GM19397 (cell line): ENCODE measurements at regions not wholly inside any gene's neighbourhood (a gene's known extent, or its start where the extent isn't known, plus 50 kb on each side); places are given as distances from the start of the nearest gene placed in this dataset.

Source experiments
- ATAC-seq: cut with Tn5 transposase; IDR thresholded peaks from one replicate; pipeline ENCODE4 v1.9.1; 2021; ENCODE audit warnings: mild to moderate bottlenecking, moderate library complexity; ENCODE audit not compliant: unreplicated experiment

GRCh38 chr2:200052627-200053026 is 97.2 kb downstream of the MAIP1 start:
- no peak for ATAC-seq

GRCh38 chr2:200054681-200055468 is 99.5 kb downstream of the MAIP1 start:
- no peak for ATAC-seq

- ATAC-seq = no peak
Measured at GRCh38 chr2:200056105-200056504, 100.7 kb downstream of the MAIP1 start.

- ATAC-seq = no peak
Measured at GRCh38 chr2:200063155-200063554, 107.8 kb downstream of the MAIP1 start.

GRCh38 chr2:200064879-200065278 is 109.5 kb downstream of the MAIP1 start:
- no peak for ATAC-seq

DNA sequence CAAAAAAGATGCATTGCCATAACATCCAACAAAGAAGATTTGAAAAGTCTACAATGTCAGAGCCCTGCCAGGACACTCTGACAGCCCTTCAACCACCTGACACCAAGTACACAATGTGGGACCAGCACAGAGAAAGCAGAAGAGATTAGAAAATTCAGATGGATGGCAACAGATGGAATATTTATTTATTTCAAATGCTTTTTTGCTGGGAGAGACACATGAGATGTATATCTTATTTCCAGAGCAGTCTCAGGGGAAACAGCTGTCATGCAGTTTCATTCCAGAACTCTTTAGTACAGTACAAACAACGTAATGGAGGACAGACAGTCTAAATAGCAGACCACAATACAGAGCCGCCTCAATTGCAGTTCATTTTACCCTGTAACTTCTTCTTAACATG is 110.1 kb downstream of the MAIP1 start:
- ATAC-seq = no peak

DNA sequence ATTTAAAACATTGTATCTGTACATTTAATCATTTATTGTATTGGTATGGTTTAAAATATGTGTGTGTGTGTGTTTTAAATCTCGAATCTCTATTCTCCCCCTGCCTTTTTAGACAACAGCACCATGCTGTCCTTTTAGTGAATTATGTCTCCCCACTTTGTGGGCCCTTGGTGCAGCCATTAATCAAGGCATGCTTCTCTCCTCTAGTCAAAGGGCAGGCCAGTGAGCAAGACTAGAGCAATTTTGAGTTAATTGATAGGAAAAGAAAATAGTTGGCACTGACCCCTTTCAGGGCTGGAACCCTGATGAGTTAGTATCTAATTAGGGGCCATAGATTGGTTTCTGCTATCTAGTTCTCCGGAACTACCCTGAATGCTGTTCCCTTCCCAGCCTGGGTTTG is 111.0 kb downstream of the MAIP1 start:
- ATAC-seq = no peak

DNA sequence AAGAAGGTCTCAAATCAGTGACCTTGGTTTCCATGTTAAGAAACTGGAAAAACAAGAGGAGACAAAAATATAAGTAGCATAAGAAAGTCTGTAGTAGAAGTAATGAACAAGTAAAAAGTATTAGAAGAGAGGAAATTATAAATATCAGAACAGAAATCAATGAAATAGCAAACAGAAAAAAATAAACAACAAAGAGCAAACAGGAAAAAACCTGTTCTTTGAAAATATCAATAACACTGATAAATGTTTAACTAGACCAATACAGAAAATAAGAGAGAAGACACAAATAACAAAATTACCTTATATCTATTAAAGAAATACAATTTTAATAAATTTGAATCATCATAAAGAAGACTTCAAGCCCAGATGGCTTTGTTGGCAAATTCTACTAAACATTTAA is 113.3 kb downstream of the MAIP1 start:
- ATAC-seq = no peak

GRCh38 chr2:200077210-200077650 is 121.8 kb downstream of the MAIP1 start:
- ATAC-seq = no peak

DNA sequence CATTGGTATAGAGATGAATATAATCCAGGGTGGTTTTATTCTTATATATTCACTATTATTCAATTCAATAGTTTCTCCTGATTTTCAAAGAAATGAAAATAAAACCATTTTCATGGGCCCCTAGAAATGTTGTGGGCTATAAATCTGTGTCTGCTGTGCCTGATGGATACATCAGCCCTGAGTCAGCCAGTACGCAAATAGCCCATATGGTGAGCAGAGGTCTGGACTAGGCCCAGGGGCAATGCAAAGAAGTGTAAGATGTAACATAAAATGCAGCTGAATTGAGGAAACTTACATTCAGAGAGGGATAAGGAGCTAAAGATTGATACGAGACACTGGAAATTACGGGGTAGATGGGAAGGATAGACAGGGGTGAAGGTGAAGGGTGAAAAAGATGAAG is 122.5 kb downstream of the MAIP1 start:
- no peak for ATAC-seq

DNA sequence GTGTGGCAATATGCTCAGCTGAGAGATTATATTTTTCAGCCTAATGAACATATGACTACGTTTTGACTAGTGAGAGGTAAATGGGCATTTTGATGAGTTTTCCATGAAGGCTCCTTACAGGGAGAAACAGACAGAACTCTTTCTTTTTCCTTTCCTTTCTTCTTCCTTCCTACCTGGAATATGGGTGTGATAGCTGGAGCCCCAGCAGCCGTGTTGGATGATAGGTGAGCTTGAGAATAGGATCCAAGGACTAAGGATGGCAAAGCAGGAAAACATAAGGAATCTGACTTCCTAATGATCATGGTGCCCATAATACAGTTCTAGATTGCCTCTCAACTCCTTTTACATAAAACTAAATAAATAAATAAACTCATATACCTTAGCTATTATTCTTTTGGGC is 124.0 kb downstream of the MAIP1 start:
- no peak for ATAC-seq

DNA sequence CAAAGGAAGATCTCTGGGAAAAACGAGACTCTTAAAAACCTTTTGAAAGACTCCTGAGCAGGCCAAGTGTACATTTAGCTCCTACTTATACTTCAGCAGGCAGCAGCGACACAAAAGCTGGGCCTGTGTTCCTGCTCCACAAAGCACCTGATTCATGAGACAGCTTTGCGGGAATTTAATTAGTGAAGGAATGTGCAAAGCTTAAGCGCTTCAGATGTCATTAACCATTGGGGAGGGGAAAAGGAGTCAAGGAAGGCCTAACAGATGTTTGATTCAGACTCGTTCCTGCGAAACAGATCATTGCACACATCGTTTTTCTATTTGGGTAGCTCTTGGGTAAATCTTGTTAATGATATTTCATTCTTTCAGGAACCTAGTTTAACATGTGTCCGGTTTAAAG is 125.9 kb downstream of the MAIP1 start:
- no peak for ATAC-seq

DNA sequence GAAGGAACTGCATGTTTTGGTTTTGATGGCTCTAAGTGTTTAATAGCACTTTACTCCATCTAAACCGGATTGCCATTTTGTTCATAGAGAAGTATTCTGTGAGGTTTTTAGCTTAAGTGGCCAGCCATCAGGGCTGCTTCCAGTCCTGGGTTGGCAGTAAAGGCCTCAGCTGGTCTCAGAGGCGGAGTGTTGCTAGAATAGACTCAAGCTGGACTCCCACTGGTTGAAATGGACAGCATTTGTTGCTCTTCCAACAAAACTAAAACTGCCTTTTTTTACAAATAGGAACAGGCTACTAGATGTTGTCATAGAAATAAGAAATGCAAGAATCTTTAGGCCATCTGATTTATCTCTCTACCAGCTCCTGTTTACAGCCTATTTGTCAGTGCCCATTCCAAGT is 126.4 kb downstream of the MAIP1 start:
- no peak for ATAC-seq

DNA sequence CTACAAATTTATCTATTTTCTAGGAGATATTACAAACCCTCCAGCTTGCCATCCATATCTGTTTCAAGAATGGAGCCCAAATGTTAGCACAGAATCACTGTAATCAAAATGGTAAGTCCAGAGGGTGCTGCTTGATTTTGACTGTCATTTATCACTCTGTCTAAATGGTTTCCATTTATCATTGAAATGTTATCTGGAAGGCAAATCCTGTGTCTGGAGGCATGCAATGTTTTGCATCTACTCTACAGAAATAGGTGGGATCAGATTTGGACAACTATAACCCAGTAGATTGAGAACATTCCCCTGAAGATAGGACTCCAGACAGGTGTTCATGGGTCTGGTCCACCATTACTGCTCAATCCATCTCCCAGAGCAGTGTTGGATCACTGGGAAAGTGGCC is 128.7 kb downstream of the MAIP1 start:
- no peak for ATAC-seq

GRCh38 chr2:200086911-200087310 is 131.5 kb downstream of the MAIP1 start:
- ATAC-seq = no peak

DNA sequence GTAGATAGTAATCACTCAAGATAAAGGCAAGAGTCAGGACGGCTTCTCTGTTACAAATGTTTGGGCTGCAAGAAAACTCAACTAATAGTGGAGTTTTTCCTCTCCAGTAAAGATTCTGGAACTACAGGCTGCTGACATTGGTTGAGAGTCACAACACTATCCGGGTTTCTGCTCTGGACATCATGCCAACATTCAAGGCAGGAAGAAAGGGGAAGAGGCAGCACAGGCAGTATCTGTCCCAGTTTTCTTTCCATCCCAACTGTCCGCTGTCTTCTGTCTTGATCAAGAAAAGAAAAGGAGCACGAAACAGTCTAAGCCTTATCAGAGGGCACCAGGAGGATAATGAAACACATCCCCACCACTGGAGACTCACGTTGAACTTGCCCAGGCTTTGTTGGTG is 132.1 kb downstream of the MAIP1 start:
- ATAC-seq = no peak

- no peak for ATAC-seq
Measured at GRCh38 chr2:200089040-200089755, 133.8 kb downstream of the MAIP1 start.

DNA sequence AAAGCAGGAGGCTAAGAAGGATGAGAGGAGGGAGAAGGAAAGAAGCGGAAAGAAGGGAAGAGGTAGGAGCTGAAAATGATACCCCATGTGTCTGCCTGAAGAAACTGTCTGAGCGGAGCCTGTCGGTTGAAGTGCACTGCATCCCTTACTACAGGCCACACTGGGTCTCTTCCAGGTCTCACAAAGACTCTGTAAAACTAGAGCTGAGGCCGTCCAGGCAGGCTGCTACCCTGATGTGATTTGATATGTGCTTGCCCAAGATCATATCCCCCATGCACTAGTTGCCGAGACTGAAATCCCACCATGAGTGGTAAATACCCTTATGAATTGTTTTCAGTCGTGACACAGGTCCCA is 134.4 kb downstream of the MAIP1 start:
- ATAC-seq = no peak

GRCh38 chr2:200090683-200091082 is 135.3 kb downstream of the MAIP1 start:
- ATAC-seq = no peak

DNA sequence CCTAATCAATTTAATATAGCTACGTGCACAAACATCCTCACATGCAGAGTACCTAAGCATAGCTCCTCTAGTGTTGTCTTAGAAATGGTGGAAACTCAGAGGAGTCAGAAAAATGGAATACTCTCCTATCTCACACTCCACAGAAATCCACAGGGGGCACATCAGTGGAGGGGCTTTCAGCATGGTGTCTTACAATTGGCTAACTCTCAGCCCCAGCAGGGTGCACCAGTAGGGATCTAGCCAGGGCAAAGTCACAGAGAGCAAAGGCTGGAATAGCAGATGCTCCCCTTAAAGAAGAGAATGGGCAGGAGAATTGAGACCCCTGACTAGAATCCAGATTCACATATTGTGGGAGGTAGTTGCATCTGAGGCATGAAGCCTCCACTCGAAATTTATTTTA is 135.7 kb downstream of the MAIP1 start:
- no peak for ATAC-seq

GRCh38 chr2:200092235-200092634 is 136.9 kb downstream of the MAIP1 start:
- ATAC-seq = no peak

GRCh38 chr2:200095436-200095835 is 140.1 kb downstream of the MAIP1 start:
- ATAC-seq = no peak

DNA sequence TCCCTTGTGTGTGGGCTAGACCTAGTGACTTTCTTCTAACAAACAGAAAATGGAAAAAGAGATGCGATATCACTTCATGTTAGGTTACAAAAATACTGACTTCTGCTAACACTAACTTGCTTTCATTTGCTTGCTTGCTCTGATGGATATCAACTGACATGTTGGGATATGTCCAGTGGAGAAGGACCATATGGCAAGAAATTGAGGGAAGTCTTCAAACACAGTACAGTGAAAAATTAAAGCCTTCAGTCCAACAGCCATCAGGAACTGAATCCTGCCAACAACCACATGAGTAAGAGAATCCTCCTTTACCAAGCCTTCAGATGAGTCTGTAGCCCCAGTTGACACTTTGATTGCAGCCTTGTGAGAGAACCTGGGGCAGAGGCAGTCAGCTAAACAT is 143.9 kb downstream of the MAIP1 start:
- no peak for ATAC-seq
